Keratinocyte (primary cell): ENCODE measurements at regions not wholly inside any gene's neighbourhood (a gene's known extent, or its start where the extent isn't known, plus 50 kb on each side); places are given as distances from the start of the nearest gene placed in this dataset.

Source experiments
- DNase-seq: peaks from one replicate; pipeline ENCODE4 v3.0.0-alpha.2; 2011; ENCODE audit warnings: low read depth, missing footprints, low spot score
- FAIRE-seq: peaks from 2 replicates; lab custom pipeline; 2011; peaks lifted over from hg19 to GRCh38; lab: Jason Lieb, UNC
- H2AFZ ChIP-seq: 2 replicates; pipeline ENCODE4 v1.6.0; 2012; ENCODE audit warnings: low read length, control low read depth, inconsistent platforms; ENCODE audit not compliant: control insufficient read depth
- H3K27ac ChIP-seq: 2 replicates; pipeline ENCODE4 v1.5.1; 2011; ENCODE audit warnings: low read length; ENCODE audit not compliant: control insufficient read depth, insufficient read depth
- H3K27me3 ChIP-seq: 3 replicates; pipeline ENCODE4 v1.6.0; 2011; ENCODE audit warnings: low read length; ENCODE audit not compliant: control insufficient read depth, insufficient read depth; ENCODE audit errors: extremely low read depth
- H3K36me3 ChIP-seq, 2 experiments: 2 replicates in 1 of 2; 3 replicates in 1 of 2; pipeline ENCODE4 v1.5.1; 2011; ENCODE audit warnings: low read length in 2 of 2, mild to moderate bottlenecking in 1 of 2; ENCODE audit not compliant: control insufficient read depth in 2 of 2, insufficient read depth in 2 of 2; ENCODE audit errors: extremely low read depth in 1 of 2
- H3K4me1 ChIP-seq: 3 replicates; pipeline ENCODE4 v1.5.1; 2011; ENCODE audit warnings: low read length; ENCODE audit not compliant: control insufficient read depth, insufficient read depth; ENCODE audit errors: extremely low read depth
- H3K4me2 ChIP-seq: 3 replicates; pipeline ENCODE4 v1.6.0; 2011; ENCODE audit warnings: low read depth, low read length; ENCODE audit not compliant: control insufficient read depth, insufficient read depth; ENCODE audit errors: extremely low read depth
- H3K4me3 ChIP-seq, 3 experiments: fragments of 200-600 bp in 1 of 3; sonication (generic) in 1 of 3; 2 replicates in 2 of 3; 3 replicates in 1 of 3; pipeline ENCODE4 v1.5.1; 2011 to 2016; ENCODE audit warnings: low read length in 3 of 3, mild to moderate bottlenecking in 3 of 3, control low read depth in 2 of 3, inconsistent platforms in 1 of 3, low read depth in 1 of 3, mixed read lengths in 1 of 3, mixed run types in 1 of 3, moderate library complexity in 1 of 3; ENCODE audit not compliant: control insufficient read depth in 2 of 3, insufficient read depth in 2 of 3; ENCODE audit errors: extremely low read depth in 1 of 3
- H3K79me2 ChIP-seq: 2 replicates; pipeline ENCODE4 v1.6.0; 2012; ENCODE audit warnings: low read length; ENCODE audit not compliant: control insufficient read depth, insufficient read depth
- H3K9ac ChIP-seq: 3 replicates; pipeline ENCODE4 v1.6.0; 2011; ENCODE audit warnings: low read length; ENCODE audit not compliant: control insufficient read depth, insufficient read depth; ENCODE audit errors: extremely low read depth
- H3K9me1 ChIP-seq: 3 replicates; pipeline ENCODE4 v1.6.0; 2011; ENCODE audit warnings: low read length; ENCODE audit not compliant: control insufficient read depth, insufficient read depth; ENCODE audit errors: extremely low read depth
- H3K9me3 ChIP-seq: 2 replicates; pipeline ENCODE4 v1.5.1; 2012; ENCODE audit warnings: low read depth, low read length; ENCODE audit not compliant: control insufficient read depth
- H4K20me1 ChIP-seq: 3 replicates; pipeline ENCODE4 v1.6.0; 2011; ENCODE audit warnings: low read length; ENCODE audit not compliant: control insufficient read depth, insufficient read depth; ENCODE audit errors: extremely low read depth
- EZH2 ChIP-seq: IDR thresholded peaks from one replicate; pipeline ENCODE4 v1.6.1; 2012; ENCODE audit warnings: inconsistent platforms, mild to moderate bottlenecking, low read length, moderate library complexity
- dilution Hi-C: fragments of 300-500 bp; cut with MboI; formaldehyde crosslinking; loops from one replicate; pipeline ENCODE4 v1.7.0; 2020; ENCODE audit warnings: low sequenced_read_pairs; ENCODE audit not compliant: extremely low pct_ligation_motif_present
- TF ChIP-seq, protein P1 (sequence below), 3 experiments: IDR thresholded peaks in 1 of 3; conservative IDR thresholded peaks in 1 of 3; optimal IDR thresholded peaks in 1 of 3; 2 replicates in 2 of 3; 3 replicates in 1 of 3; pipeline versions ENCODE3 to v1.5.1; 2011; ENCODE audit warnings: low read length in 3 of 3, mild to moderate bottlenecking in 3 of 3, moderate library complexity in 2 of 3, control low read depth in 1 of 3, inconsistent platforms in 1 of 3; ENCODE audit not compliant: insufficient read depth in 2 of 3; ENCODE audit errors: extremely low read depth in 1 of 3

- H3K4me1 ChIP-seq: peaks cover 3% of the 10 kb centered on the region
- H2AFZ ChIP-seq: no peak overlapping the region
- H3K27me3 ChIP-seq: no peaks in the 10 kb centered on the region
- no peaks in the 10 kb centered on the region for H3K36me3 ChIP-seq
- H3K4me2 ChIP-seq: no peak overlapping the region
- DNase-seq (no peak), FAIRE-seq (no peak)
- H4K20me1 ChIP-seq: no peaks in the 10 kb centered on the region
- no peaks in the 10 kb centered on the region for H3K9me1 ChIP-seq
- H3K4me3 ChIP-seq: no peak overlapping the region
- no peak overlapping the region for H3K9ac ChIP-seq
- H3K9me3 ChIP-seq: no peaks in the 10 kb centered on the region
- TF ChIP-seq EZH2: no peak
- TF ChIP-seq, protein P1, sequence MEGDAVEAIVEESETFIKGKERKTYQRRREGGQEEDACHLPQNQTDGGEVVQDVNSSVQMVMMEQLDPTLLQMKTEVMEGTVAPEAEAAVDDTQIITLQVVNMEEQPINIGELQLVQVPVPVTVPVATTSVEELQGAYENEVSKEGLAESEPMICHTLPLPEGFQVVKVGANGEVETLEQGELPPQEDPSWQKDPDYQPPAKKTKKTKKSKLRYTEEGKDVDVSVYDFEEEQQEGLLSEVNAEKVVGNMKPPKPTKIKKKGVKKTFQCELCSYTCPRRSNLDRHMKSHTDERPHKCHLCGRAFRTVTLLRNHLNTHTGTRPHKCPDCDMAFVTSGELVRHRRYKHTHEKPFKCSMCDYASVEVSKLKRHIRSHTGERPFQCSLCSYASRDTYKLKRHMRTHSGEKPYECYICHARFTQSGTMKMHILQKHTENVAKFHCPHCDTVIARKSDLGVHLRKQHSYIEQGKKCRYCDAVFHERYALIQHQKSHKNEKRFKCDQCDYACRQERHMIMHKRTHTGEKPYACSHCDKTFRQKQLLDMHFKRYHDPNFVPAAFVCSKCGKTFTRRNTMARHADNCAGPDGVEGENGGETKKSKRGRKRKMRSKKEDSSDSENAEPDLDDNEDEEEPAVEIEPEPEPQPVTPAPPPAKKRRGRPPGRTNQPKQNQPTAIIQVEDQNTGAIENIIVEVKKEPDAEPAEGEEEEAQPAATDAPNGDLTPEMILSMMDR (optimal IDR thresholded peaks at IDR 0.05 in 1 of 3, IDR thresholded peaks at IDR 0.05 in 1 of 3, conservative IDR thresholded peaks at IDR 0.05 in 1 of 3; ENCODE audit: extremely low read depth in 1 of 3, insufficient read depth in 2 of 3, low read length in 3 of 3): no peak
- no peaks in the 10 kb centered on the region for H3K79me2 ChIP-seq
- dilution Hi-C loops: no loop called here
- H3K27ac ChIP-seq: no peak overlapping the region
These were observed 456.4 kb upstream of the CFAP20DC start for GRCh38 chr3:59506191-59506590.

GRCh38 chr3:59503441-59503840, 453.6 kb upstream of the CFAP20DC start:
- Histone ChIP-seq H3K9me1 (no peaks in the 10 kb centered on the region), H3K4me3 (no peak overlapping the region), H3K9ac (no peak overlapping the region), H3K27ac (no peak overlapping the region), H3K36me3 (no peaks in the 10 kb centered on the region), H3K9me3 (no peaks in the 10 kb centered on the region), H3K4me1 (peaks cover 3% of the 10 kb centered on the region), H3K27me3 (no peaks in the 10 kb centered on the region), H3K4me2 (no peak overlapping the region), H2AFZ (no peak overlapping the region), H3K79me2 (no peaks in the 10 kb centered on the region), H4K20me1 (no peaks in the 10 kb centered on the region)
- FAIRE-seq: no peak
- TF ChIP-seq EZH2: no peak
- TF ChIP-seq, protein P1 (optimal IDR thresholded peaks at IDR 0.05 in 1 of 3, IDR thresholded peaks at IDR 0.05 in 1 of 3, conservative IDR thresholded peaks at IDR 0.05 in 1 of 3; ENCODE audit: extremely low read depth in 1 of 3, insufficient read depth in 2 of 3, low read length in 3 of 3): no peak
- no peak for DNase-seq
- dilution Hi-C loops: no loop called here
